ENCODE measurements at regions not wholly inside any gene's neighbourhood (a gene's known extent, or its start where the extent isn't known, plus 50 kb on each side); places are given as distances from the start of the nearest gene placed in this dataset.
"Not testable (repeated sequence)": the region's sequence is repeated elsewhere in the genome, so short reads cannot be mapped to it uniquely, and the experiment has no call there.

DNA sequence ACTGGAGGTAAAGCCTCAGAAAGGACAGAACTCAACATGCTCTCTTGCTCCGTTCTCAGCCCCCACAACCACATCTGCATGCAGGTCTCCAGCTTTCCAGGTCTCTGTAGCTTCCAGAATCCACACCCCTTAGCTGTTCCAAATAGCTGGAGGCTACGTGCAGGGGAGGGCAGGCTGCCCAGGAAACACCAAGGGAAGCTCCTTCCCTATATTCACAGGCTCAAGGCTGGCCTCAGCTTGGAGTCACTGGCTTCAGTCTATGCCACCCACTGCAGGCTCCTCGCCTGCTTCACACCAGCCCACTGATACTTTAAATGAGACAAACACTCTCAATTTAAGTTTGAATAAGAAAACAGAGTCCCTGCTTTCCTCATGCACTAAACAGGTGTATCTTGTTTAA lies 73.3 kb downstream of the ASCL4 start:
- no peaks in the 10 kb centered on the region for H3K36me3 ChIP-seq (ENCODE audit: control insufficient read depth in 2 of 2, insufficient read depth in 2 of 2, low read length in 2 of 2)
- H3K4me3 ChIP-seq (ENCODE audit: low read length in 2 of 2), result no peak overlapping the region
- no peaks in the 10 kb centered on the region for H3K9me3 ChIP-seq (ENCODE audit: control insufficient read depth in 2 of 2, low read length in 2 of 2)
- H3K4me1 ChIP-seq (ENCODE audit: control insufficient read depth in 2 of 2, insufficient read depth in 2 of 2, low read length in 2 of 2), result no peaks in the 10 kb centered on the region
- H3K9ac ChIP-seq (ENCODE audit: low read depth in 1 of 2, low read length in 2 of 2), result no peak overlapping the region
- no peak overlapping the region for H3K27ac ChIP-seq (ENCODE audit: low read depth in 2 of 2, low read length in 2 of 2)
- peaks cover 11 to 14% of the 10 kb centered on the region in 2 donors for H3K27me3 ChIP-seq (ENCODE audit: control insufficient read depth in 2 of 2, insufficient read depth in 2 of 2, low read length in 2 of 2)

DNA sequence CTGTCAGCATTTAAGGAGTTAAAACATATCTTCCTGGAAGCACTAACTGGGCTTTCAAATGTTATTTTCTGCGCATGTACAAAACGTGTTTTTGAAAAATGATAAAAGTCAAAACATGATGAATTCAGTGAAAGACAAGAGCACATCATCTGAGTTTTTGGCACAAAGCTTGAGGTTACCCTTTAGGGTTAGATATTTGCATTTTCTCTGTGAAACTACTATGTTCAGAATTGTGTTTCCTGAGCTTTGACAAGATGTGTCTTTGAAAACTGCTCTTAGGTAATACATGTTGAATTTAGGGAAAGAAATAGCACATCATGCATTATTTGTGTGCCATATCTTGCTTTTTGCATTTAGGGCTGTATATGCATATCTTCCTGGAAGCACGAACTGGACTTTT lies 79.0 kb downstream of the ASCL4 start:
- H3K9me3 ChIP-seq (ENCODE audit: control insufficient read depth in 2 of 2, low read length in 2 of 2), result no peaks in the 10 kb centered on the region
- H3K27ac ChIP-seq (ENCODE audit: low read depth in 2 of 2, low read length in 2 of 2), result no peak overlapping the region
- H3K9ac ChIP-seq (ENCODE audit: low read depth in 1 of 2, low read length in 2 of 2), result no peak overlapping the region
- H3K4me1 ChIP-seq (ENCODE audit: control insufficient read depth in 2 of 2, insufficient read depth in 2 of 2, low read length in 2 of 2), result no peaks in the 10 kb centered on the region
- peaks cover 0 to 2% of the 10 kb centered on the region in 2 donors for H3K27me3 ChIP-seq (ENCODE audit: control insufficient read depth in 2 of 2, insufficient read depth in 2 of 2, low read length in 2 of 2)
- H3K36me3 ChIP-seq (ENCODE audit: control insufficient read depth in 2 of 2, insufficient read depth in 2 of 2, low read length in 2 of 2), result no peaks in the 10 kb centered on the region
- no peak overlapping the region for H3K4me3 ChIP-seq (ENCODE audit: low read length in 2 of 2)

DNA sequence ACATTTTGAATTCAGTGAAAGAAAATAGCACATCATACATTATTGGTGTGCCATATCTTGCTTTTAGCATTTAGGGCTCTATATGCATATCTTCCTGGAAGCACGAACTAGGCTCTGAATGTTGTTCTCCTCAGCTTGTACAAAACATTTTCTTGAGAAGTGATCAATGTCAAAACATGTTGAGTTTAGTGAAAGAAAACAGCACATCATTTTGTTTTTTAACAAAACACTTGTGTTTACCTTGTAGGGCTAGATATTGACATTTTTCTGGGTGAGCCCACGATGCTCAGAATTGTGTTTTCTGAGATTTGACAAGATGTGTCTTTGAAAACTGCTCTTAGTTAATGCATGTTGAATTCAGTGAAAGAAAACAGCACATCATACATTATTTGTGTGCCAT lies 81.0 kb downstream of the ASCL4 start:
- Histone ChIP-seq H3K27ac (ENCODE audit: low read depth in 2 of 2, low read length in 2 of 2) (no peak overlapping the region), H3K36me3 (ENCODE audit: control insufficient read depth in 2 of 2, insufficient read depth in 2 of 2, low read length in 2 of 2) (no peaks in the 10 kb centered on the region), H3K4me3 (ENCODE audit: low read length in 2 of 2) (no peak overlapping the region), H3K9me3 (ENCODE audit: control insufficient read depth in 2 of 2, low read length in 2 of 2) (no peaks in the 10 kb centered on the region), H3K27me3 (ENCODE audit: control insufficient read depth in 2 of 2, insufficient read depth in 2 of 2, low read length in 2 of 2) (peaks cover 0 to 2% of the 10 kb centered on the region in 2 donors), H3K4me1 (ENCODE audit: control insufficient read depth in 2 of 2, insufficient read depth in 2 of 2, low read length in 2 of 2) (no peaks in the 10 kb centered on the region), H3K9ac (ENCODE audit: low read depth in 1 of 2, low read length in 2 of 2) (no peak overlapping the region)

DNA sequence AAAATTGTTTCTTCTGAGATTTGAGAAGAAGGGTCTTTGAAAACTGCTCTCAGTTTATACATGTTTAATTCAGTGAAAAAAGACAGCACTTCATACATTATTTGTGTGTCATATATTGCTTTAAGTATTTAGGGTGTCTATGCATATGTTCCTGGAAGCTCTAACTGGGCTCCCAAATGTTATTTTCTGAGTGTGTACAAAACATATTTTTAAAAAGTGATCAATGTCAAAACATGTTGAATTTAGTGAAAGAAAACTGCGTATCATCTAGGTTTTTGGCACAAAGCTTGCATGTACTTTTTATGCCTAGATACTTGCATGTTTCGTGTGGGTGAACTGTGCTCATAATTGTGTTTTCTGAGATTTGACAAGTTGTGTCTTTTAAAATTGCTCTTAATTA lies 81.6 kb downstream of the ASCL4 start:
- Histone ChIP-seq H3K4me3 (ENCODE audit: low read length in 2 of 2) (no peak overlapping the region), H3K36me3 (ENCODE audit: control insufficient read depth in 2 of 2, insufficient read depth in 2 of 2, low read length in 2 of 2) (no peaks in the 10 kb centered on the region), H3K27ac (ENCODE audit: low read depth in 2 of 2, low read length in 2 of 2) (no peak overlapping the region), H3K27me3 (ENCODE audit: control insufficient read depth in 2 of 2, insufficient read depth in 2 of 2, low read length in 2 of 2) (peaks cover 0 to 2% of the 10 kb centered on the region in 2 donors), H3K9ac (ENCODE audit: low read depth in 1 of 2, low read length in 2 of 2) (no peak overlapping the region), H3K9me3 (ENCODE audit: control insufficient read depth in 2 of 2, low read length in 2 of 2) (no peaks in the 10 kb centered on the region), H3K4me1 (ENCODE audit: control insufficient read depth in 2 of 2, insufficient read depth in 2 of 2, low read length in 2 of 2) (no peaks in the 10 kb centered on the region)

DNA sequence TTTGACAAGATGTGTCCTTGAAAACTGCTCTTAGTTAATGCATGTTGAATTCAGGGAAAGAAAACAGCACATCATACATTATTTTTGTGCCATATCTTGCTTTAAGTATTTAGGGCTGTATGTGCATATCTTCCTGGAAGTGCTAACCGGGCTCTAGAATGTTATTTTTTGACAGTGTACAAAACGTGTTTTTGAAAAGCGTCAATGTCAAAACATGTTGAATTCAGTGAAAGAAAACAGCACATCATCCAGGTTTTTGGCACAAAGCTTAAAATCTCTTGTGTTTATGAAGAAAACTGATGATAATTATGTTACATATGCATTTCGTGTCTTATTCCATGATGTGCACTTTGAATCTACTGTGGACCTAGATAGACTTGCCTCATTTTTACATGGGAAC lies 82.7 kb downstream of the ASCL4 start:
- H3K4me3 ChIP-seq (ENCODE audit: low read length in 2 of 2), result no peak overlapping the region

DNA sequence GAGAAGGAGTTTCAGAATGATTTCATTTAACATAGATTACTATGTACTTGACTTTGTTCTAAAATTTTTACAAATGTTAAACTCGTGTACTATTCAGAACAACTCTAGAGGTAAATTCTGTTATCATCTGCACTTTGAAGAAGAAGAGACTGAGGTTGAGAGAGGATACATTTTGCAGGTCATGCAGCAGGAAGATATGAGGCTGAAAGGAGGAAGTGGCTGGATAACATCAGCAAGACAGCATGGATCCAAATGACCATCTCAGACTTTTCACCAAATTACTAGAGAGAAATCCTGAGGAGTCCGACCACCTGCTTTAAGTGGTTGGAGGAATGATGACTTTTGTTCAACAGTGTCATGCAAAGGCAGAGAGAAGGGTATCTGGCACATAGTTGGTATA lies 84.9 kb downstream of the ASCL4 start:
- H3K27me3 ChIP-seq (ENCODE audit: control insufficient read depth in 2 of 2, insufficient read depth in 2 of 2, low read length in 2 of 2), result peaks cover 0 to 3% of the 10 kb centered on the region in 2 donors
- H3K4me3 ChIP-seq (ENCODE audit: low read length in 2 of 2), result no peak overlapping the region
- H3K4me1 ChIP-seq (ENCODE audit: control insufficient read depth in 2 of 2, insufficient read depth in 2 of 2, low read length in 2 of 2), result no peaks in the 10 kb centered on the region
- no peak overlapping the region for H3K27ac ChIP-seq (ENCODE audit: low read depth in 2 of 2, low read length in 2 of 2)
- no peaks in the 10 kb centered on the region for H3K36me3 ChIP-seq (ENCODE audit: control insufficient read depth in 2 of 2, insufficient read depth in 2 of 2, low read length in 2 of 2)
- H3K9ac ChIP-seq (ENCODE audit: low read depth in 1 of 2, low read length in 2 of 2), result no peak overlapping the region
- H3K9me3 ChIP-seq (ENCODE audit: control insufficient read depth in 2 of 2, low read length in 2 of 2), result no peaks in the 10 kb centered on the region

More for the DNA sequence above, 82.7 kb downstream of the ASCL4 start:
- Histone ChIP-seq H3K4me1 (ENCODE audit: control insufficient read depth in 2 of 2, insufficient read depth in 2 of 2, low read length in 2 of 2) (no peaks in the 10 kb centered on the region), H3K27ac (ENCODE audit: low read depth in 2 of 2, low read length in 2 of 2) (no peak overlapping the region), H3K9me3 (ENCODE audit: control insufficient read depth in 2 of 2, low read length in 2 of 2) (no peaks in the 10 kb centered on the region), H3K36me3 (ENCODE audit: control insufficient read depth in 2 of 2, insufficient read depth in 2 of 2, low read length in 2 of 2) (no peaks in the 10 kb centered on the region), H3K27me3 (ENCODE audit: control insufficient read depth in 2 of 2, insufficient read depth in 2 of 2, low read length in 2 of 2) (peaks cover 0 to 2% of the 10 kb centered on the region in 2 donors), H3K9ac (ENCODE audit: low read depth in 1 of 2, low read length in 2 of 2) (no peak overlapping the region)

DNA sequence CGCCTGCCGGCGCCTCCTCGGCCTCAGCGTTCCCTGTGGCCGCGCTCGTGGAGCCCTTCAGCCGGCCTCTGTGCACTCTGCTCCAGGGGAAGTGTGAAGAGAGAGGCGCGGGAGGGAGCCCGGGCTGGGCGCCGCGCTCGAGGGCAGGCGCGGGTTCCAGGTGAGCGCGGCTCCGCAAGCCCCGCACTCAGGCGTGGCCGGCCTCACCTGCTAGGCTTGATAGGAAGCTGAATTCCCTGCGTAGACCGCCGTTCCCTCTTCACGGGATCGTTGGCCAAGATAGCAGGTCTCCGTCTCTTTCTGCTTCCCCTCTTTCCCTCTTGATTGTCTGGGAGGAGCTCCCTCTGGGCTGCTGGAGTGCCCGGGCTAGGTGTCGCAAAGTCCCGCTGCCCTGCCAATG lies 89.7 kb downstream of the ASCL4 start:
- Histone ChIP-seq H3K27ac (ENCODE audit: low read depth in 2 of 2, low read length in 2 of 2) (no peak overlapping the region), H3K4me1 (ENCODE audit: control insufficient read depth in 2 of 2, insufficient read depth in 2 of 2, low read length in 2 of 2) (no peaks in the 10 kb centered on the region), H3K27me3 (ENCODE audit: control insufficient read depth in 2 of 2, insufficient read depth in 2 of 2, low read length in 2 of 2) (peaks cover 0 to 3% of the 10 kb centered on the region in 2 donors), H3K36me3 (ENCODE audit: control insufficient read depth in 2 of 2, insufficient read depth in 2 of 2, low read length in 2 of 2) (no peaks in the 10 kb centered on the region), H3K4me3 (ENCODE audit: low read length in 2 of 2) (no peak overlapping the region), H3K9me3 (ENCODE audit: control insufficient read depth in 2 of 2, low read length in 2 of 2) (no peaks in the 10 kb centered on the region), H3K9ac (ENCODE audit: low read depth in 1 of 2, low read length in 2 of 2) (no peak overlapping the region)

DNA sequence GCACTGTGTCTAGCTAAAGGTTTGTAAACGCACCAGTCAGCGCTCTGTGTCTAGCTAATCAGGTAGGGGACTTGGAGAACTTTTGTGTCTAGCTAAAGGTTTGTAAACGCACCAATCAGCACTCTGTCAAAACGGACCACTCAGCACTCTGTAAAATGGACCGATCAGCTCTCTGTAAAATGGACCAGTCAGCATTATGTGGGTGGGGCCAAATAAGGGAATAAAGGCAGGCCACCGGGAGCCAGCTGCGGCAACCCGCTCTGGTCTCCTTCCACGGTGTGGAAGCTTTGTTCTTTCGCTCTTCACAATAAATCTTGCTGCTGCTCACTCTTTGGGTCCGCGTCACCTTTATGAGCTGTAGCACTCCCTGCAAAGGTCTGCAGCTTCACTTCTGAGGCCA lies 90.2 kb downstream of the ASCL4 start:
- H3K4me1 ChIP-seq (ENCODE audit: control insufficient read depth in 2 of 2, insufficient read depth in 2 of 2, low read length in 2 of 2); H3K27me3 ChIP-seq (ENCODE audit: control insufficient read depth in 2 of 2, insufficient read depth in 2 of 2, low read length in 2 of 2); H3K36me3 ChIP-seq (ENCODE audit: control insufficient read depth in 2 of 2, insufficient read depth in 2 of 2, low read length in 2 of 2); H3K9me3 ChIP-seq (ENCODE audit: control insufficient read depth in 2 of 2, low read length in 2 of 2); H3K9ac ChIP-seq (ENCODE audit: low read depth in 1 of 2, low read length in 2 of 2); H3K27ac ChIP-seq (ENCODE audit: low read depth in 2 of 2, low read length in 2 of 2); H3K4me3 ChIP-seq (ENCODE audit: low read length in 2 of 2): not testable (repeated sequence)

DNA sequence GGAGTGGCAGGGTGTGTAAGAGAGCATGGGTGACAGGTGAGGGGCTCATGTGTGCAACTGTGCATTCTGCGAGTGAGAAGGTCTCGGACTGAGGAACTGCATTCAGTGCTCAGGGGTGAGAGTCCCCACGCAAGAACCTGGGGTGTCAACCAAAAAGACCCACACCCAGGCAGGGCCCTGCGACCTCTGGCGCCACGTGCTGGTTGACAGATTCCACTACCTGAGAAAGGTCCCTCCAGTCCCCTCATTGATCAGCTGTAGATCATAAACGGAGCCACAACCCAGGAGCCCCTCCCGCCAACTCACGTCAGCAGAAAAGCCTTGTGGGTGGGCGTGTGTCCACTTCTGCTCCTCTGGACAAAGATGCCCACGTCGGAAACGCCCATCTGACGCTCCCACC lies 98.7 kb downstream of the ASCL4 start:
- Histone ChIP-seq H3K27me3 (ENCODE audit: control insufficient read depth in 2 of 2, insufficient read depth in 2 of 2, low read length in 2 of 2) (no peaks in the 10 kb centered on the region), H3K9ac (ENCODE audit: low read depth in 1 of 2, low read length in 2 of 2) (no peak overlapping the region), H3K4me1 (ENCODE audit: control insufficient read depth in 2 of 2, insufficient read depth in 2 of 2, low read length in 2 of 2) (no peaks in the 10 kb centered on the region)

DNA sequence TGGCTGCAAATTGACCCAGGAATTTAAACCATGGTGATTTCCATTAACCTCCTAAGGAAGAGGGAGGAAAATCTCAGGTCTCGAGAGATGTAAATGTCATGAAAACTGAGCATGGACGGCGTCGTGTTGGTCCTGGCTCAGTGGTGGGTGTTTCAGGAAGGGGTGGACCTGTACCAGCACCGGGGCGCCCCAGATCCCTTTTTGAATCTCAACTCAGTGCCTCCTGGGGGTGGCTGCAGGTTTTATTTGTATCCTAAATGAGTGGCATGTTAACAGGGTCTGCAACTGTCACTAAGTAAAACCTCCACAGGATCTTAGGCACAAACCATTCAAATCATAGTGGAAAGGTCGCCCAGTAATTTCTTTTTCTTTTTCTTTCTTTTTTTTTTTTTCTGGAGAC lies 101.3 kb downstream of the ASCL4 start:
- Histone ChIP-seq H3K9ac (ENCODE audit: low read depth in 1 of 2, low read length in 2 of 2) (no peak overlapping the region), H3K36me3 (ENCODE audit: control insufficient read depth in 2 of 2, insufficient read depth in 2 of 2, low read length in 2 of 2) (no peaks in the 10 kb centered on the region), H3K9me3 (ENCODE audit: control insufficient read depth in 2 of 2, low read length in 2 of 2) (no peaks in the 10 kb centered on the region), H3K4me1 (ENCODE audit: control insufficient read depth in 2 of 2, insufficient read depth in 2 of 2, low read length in 2 of 2) (peaks cover 0 to 3% of the 10 kb centered on the region in 2 donors), H3K4me3 (ENCODE audit: low read length in 2 of 2) (no peak overlapping the region), H3K27ac (ENCODE audit: low read depth in 2 of 2, low read length in 2 of 2) (no peak overlapping the region), H3K27me3 (ENCODE audit: control insufficient read depth in 2 of 2, insufficient read depth in 2 of 2, low read length in 2 of 2) (no peaks in the 10 kb centered on the region)

More for the DNA sequence above, 98.7 kb downstream of the ASCL4 start:
- H3K9me3 ChIP-seq (ENCODE audit: control insufficient read depth in 2 of 2, low read length in 2 of 2), result no peaks in the 10 kb centered on the region
- no peaks in the 10 kb centered on the region for H3K36me3 ChIP-seq (ENCODE audit: control insufficient read depth in 2 of 2, insufficient read depth in 2 of 2, low read length in 2 of 2)
- H3K4me3 ChIP-seq (ENCODE audit: low read length in 2 of 2), result no peak overlapping the region
- no peak overlapping the region for H3K27ac ChIP-seq (ENCODE audit: low read depth in 2 of 2, low read length in 2 of 2)

Measured in mucosa of rectum (tissue), 2 donors.